ENCODE measurements at regions not wholly inside any gene's neighbourhood (a gene's known extent, or its start where the extent isn't known, plus 50 kb on each side); places are given as distances from the start of the nearest gene placed in this dataset.

- TF ChIP-seq REST (IDR thresholded peaks at IDR 0.05; ENCODE audit: insufficient read depth in 1 of 2, low read depth in 2 of 2, low read length in 1 of 2) (no peak), CTCF (IDR thresholded peaks at IDR 0.05) (no peak), SIN3A (IDR thresholded peaks at IDR 0.05; ENCODE audit: borderline replicate concordance, insufficient read depth, low read depth, low read length) (no peak), TCF7L2 (IDR thresholded peaks at IDR 0.05; ENCODE audit: low read depth, low read length) (no peak)
Observed at GRCh38 chr16:85399583-85400284, 213.4 kb upstream of the GSE1 start.
